Trophoblast cell (in vitro differentiated cells and primary cell): ENCODE measurements at regions not wholly inside any gene's neighbourhood (a gene's known extent, or its start where the extent isn't known, plus 50 kb on each side); places are given as distances from the start of the nearest gene placed in this dataset.

Experiments
- DNase-seq, 2 donors: peaks; one replicate each; pipeline ENCODE4 v3.0.0-alpha.2; 2016
- H2AFZ ChIP-seq: 2 replicates; pipeline ENCODE4 v1.6.1; 2013; ENCODE audit warnings: low read length, moderate library complexity, mild to moderate bottlenecking; ENCODE audit not compliant: insufficient read depth, poor library complexity
- H2AK5ac ChIP-seq: 2 replicates; pipeline ENCODE4 v1.6.1; 2013; ENCODE audit warnings: mild to moderate bottlenecking, low read length
- H2BK120ac ChIP-seq: 2 replicates; pipeline ENCODE4 v1.6.1; 2013; ENCODE audit warnings: low read length, mild to moderate bottlenecking, moderate library complexity; ENCODE audit not compliant: insufficient read depth, poor library complexity
- H2BK12ac ChIP-seq: 2 replicates; pipeline ENCODE4 v1.6.1; 2013; ENCODE audit warnings: mild to moderate bottlenecking, low read length, moderate library complexity
- H2BK5ac ChIP-seq: 2 replicates; pipeline ENCODE4 v1.6.1; 2013; ENCODE audit warnings: low read length, low read depth, moderate library complexity, mild to moderate bottlenecking; ENCODE audit not compliant: poor library complexity
- H3K14ac ChIP-seq: 2 replicates; pipeline ENCODE4 v1.6.1; 2013; ENCODE audit warnings: mild to moderate bottlenecking, low read length
- H3K18ac ChIP-seq: 2 replicates; pipeline ENCODE4 v1.6.1; 2013; ENCODE audit warnings: mild to moderate bottlenecking, low read length
- H3K23ac ChIP-seq: 2 replicates; pipeline ENCODE4 v1.6.1; 2013; ENCODE audit warnings: low read length
- H3K27ac ChIP-seq: 2 replicates; pipeline ENCODE4 v1.5.1; 2013; ENCODE audit warnings: low read depth, mild to moderate bottlenecking, inconsistent platforms, low read length, moderate library complexity
- H3K27me3 ChIP-seq: 2 replicates; pipeline ENCODE4 v1.6.1; 2013; ENCODE audit warnings: inconsistent platforms, mild to moderate bottlenecking, low read length, moderate library complexity; ENCODE audit not compliant: insufficient read depth
- H3K36me3 ChIP-seq, 2 experiments: 1 replicate in 1 of 2; 2 replicates in 1 of 2; pipeline ENCODE4 v1.6.1; 2013; ENCODE audit warnings: low read length in 2 of 2, mild to moderate bottlenecking in 2 of 2, moderate library complexity in 1 of 2; ENCODE audit not compliant: insufficient read depth in 2 of 2, control insufficient read depth in 1 of 2
- H3K4ac ChIP-seq: 2 replicates; pipeline ENCODE4 v1.6.1; 2013; ENCODE audit warnings: low read depth, mild to moderate bottlenecking, low read length, moderate library complexity
- H3K4me1 ChIP-seq, 2 experiments: 1 replicate in 1 of 2; 2 replicates in 1 of 2; pipeline ENCODE4 v1.6.1; 2013; ENCODE audit warnings: low read length in 2 of 2, mild to moderate bottlenecking in 2 of 2, moderate library complexity in 1 of 2; ENCODE audit not compliant: insufficient read depth in 2 of 2, control insufficient read depth in 1 of 2
- H3K4me2 ChIP-seq: 2 replicates; pipeline ENCODE4 v1.6.1; 2013; ENCODE audit warnings: inconsistent platforms, mild to moderate bottlenecking, low read length, moderate library complexity
- H3K4me3 ChIP-seq: 2 replicates; pipeline ENCODE4 v1.5.1; 2013; ENCODE audit warnings: mild to moderate bottlenecking, low read depth, low read length, inconsistent platforms
- H3K79me1 ChIP-seq: one replicate; pipeline ENCODE4 v1.6.1; 2013; ENCODE audit warnings: low read length
- H3K79me2 ChIP-seq: 2 replicates; pipeline ENCODE4 v1.6.1; 2013; ENCODE audit warnings: low read length, mild to moderate bottlenecking; ENCODE audit not compliant: control insufficient read depth, insufficient read depth, poor library complexity
- H3K9ac ChIP-seq: 2 replicates; pipeline ENCODE4 v1.6.1; 2013; ENCODE audit warnings: mild to moderate bottlenecking, low read length
- H3K9me3 ChIP-seq: 2 replicates; pipeline ENCODE4 v1.6.1; 2013; ENCODE audit warnings: low read depth, mild to moderate bottlenecking, control low read depth, inconsistent platforms, low read length; ENCODE audit not compliant: insufficient read depth
- H4K12ac ChIP-seq: 2 replicates; pipeline ENCODE4 v1.6.1; 2013; ENCODE audit warnings: low read depth, mild to moderate bottlenecking, low read length, moderate library complexity
- H4K8ac ChIP-seq: 2 replicates; pipeline ENCODE4 v1.6.1; 2013; ENCODE audit warnings: low read depth, mild to moderate bottlenecking, low read length, moderate library complexity
- H4K91ac ChIP-seq: one replicate; pipeline ENCODE4 v1.6.1; 2013; ENCODE audit warnings: low read depth, mild to moderate bottlenecking, low read length, moderate library complexity
- whole genome bisulfite sequencing: extraction: QIAGEN DNeasy Blood & Tissue Kit; methylation state at CpG from one replicate; pipeline ENCODE4 v1.1.7; 2013; ENCODE audit warnings: missing lambda C conversion rate; ENCODE audit not compliant: insufficient read length, insufficient coverage; ENCODE audit errors: extremely low coverage; 5-methylcytosine and 5-hydroxymethylcytosine counted together

GRCh38 chr2:120949027-120949956 is 213.6 kb downstream of the GLI2 start:
- no peak overlapping the region for H3K4ac ChIP-seq
- H2AFZ ChIP-seq = no peak overlapping the region
- no peak overlapping the region for H3K4me2 ChIP-seq
- H3K36me3 ChIP-seq = no peaks in the 10 kb centered on the region
- DNase-seq = no peak
- H3K4me1 ChIP-seq = no peaks in the 10 kb centered on the region
- no peaks in the 10 kb centered on the region for H3K9me3 ChIP-seq
- H3K4me3 ChIP-seq = no peak overlapping the region
- H4K12ac ChIP-seq = no peak overlapping the region
- H2BK120ac ChIP-seq = no peak overlapping the region
- no CpG with 5 or more reads among the region's 12 CpGs for WGBS
- H4K91ac ChIP-seq = no peak overlapping the region
- H3K79me1 ChIP-seq = no peaks in the 10 kb centered on the region
- H2AK5ac ChIP-seq = no peak overlapping the region
- H3K14ac ChIP-seq = no peak overlapping the region
- no peak overlapping the region for H2BK12ac ChIP-seq
- H2BK5ac ChIP-seq = no peak overlapping the region
- H3K23ac ChIP-seq = no peak overlapping the region
- no peak overlapping the region for H3K18ac ChIP-seq
- H3K27me3 ChIP-seq = no peaks in the 10 kb centered on the region
- no peak overlapping the region for H3K9ac ChIP-seq
- H3K79me2 ChIP-seq = no peaks in the 10 kb centered on the region
- no peak overlapping the region for H4K8ac ChIP-seq
- H3K27ac ChIP-seq = no peak overlapping the region

DNA sequence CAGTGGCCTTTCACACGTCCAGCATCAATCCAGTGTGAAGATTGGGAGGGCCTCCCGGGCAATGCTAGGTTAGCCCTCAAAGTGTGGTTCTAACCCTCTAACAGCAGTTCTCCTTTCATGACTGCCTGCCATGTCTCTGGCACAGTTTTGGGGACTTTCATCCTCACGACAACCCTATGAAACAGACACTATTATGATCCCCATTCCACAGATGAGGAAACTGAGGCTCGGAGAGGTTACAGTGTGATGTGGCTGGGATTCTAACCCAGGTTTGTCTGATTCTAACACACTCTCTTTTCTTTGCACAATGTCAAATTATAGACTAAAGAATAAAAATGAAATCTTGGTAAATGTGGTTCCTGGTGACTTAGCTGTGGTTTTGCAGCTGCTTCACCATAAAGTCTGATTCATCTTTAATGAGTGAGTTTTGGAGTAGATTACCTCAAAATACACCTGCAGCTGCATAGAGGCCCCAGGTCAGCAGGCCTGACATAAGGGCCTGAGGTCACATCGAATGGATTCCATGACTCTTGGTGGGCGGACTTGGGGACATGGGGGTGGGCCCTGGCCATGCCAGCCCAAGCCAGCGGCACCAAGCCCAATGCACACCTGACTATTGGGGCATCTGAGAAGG is 214.4 kb downstream of the GLI2 start:
- Histone ChIP-seq H3K4me3 (no peak overlapping the region), H3K79me2 (no peaks in the 10 kb centered on the region), H3K36me3 (no peaks in the 10 kb centered on the region), H2AK5ac (no peak overlapping the region), H4K12ac (no peak overlapping the region), H2BK120ac (no peak overlapping the region), H4K8ac (no peak overlapping the region), H2BK5ac (no peak overlapping the region), H3K27ac (no peak overlapping the region), H3K4me1 (no peaks in the 10 kb centered on the region), H3K4ac (no peak overlapping the region), H3K23ac (no peak overlapping the region), H3K9me3 (no peaks in the 10 kb centered on the region), H4K91ac (no peak overlapping the region), H3K14ac (no peak overlapping the region), H3K9ac (no peak overlapping the region), H3K27me3 (no peaks in the 10 kb centered on the region), H2AFZ (no peak overlapping the region), H3K4me2 (no peak overlapping the region), H2BK12ac (no peak overlapping the region), H3K18ac (no peak overlapping the region), H3K79me1 (no peaks in the 10 kb centered on the region)
- WGBS = no CpG with 5 or more reads among the region's 7 CpGs
- no peak for DNase-seq

GRCh38 chr2:120951693-120952092 is 216.0 kb downstream of the GLI2 start:
- Histone ChIP-seq H2BK120ac (no peak overlapping the region), H3K14ac (no peak overlapping the region), H3K79me2 (no peaks in the 10 kb centered on the region), H2BK5ac (no peak overlapping the region), H3K36me3 (no peaks in the 10 kb centered on the region), H2AK5ac (no peak overlapping the region), H3K9me3 (no peaks in the 10 kb centered on the region), H3K4ac (no peak overlapping the region), H3K79me1 (no peaks in the 10 kb centered on the region), H4K91ac (no peak overlapping the region), H3K4me2 (no peak overlapping the region), H3K27ac (no peak overlapping the region), H2BK12ac (no peak overlapping the region), H3K9ac (no peak overlapping the region), H3K4me1 (no peaks in the 10 kb centered on the region), H3K18ac (no peak overlapping the region), H4K8ac (no peak overlapping the region), H3K27me3 (no peaks in the 10 kb centered on the region), H4K12ac (no peak overlapping the region), H2AFZ (no peak overlapping the region), H3K4me3 (no peak overlapping the region), H3K23ac (no peak overlapping the region)
- DNase-seq = no peak
- WGBS = no CpG with 5 or more reads among the region's 6 CpGs

DNA sequence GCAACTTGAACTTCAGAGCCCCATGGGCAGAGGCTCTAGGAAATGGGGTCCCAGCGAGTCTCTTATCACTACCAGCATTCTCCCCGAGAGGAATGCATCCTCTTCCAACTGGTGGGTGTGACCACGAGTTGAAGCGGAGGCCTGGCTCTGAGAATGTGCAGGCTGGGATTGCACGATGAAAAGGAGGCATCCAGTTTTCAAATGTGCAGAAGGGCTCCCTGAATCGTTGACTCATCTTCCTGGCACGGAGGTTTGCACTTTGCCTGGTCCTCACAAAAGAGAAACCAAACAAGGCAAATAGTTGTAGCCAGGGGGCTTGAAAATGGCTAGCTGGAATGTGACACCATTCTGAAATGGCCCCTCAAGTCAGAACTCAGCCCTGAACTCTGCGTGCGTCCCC is 216.7 kb downstream of the GLI2 start:
- Histone ChIP-seq H4K91ac (no peak overlapping the region), H3K36me3 (no peaks in the 10 kb centered on the region), H3K9me3 (no peaks in the 10 kb centered on the region), H3K14ac (no peak overlapping the region), H3K18ac (no peak overlapping the region), H3K4ac (no peak overlapping the region), H2BK120ac (no peak overlapping the region), H2BK5ac (no peak overlapping the region), H3K79me2 (no peaks in the 10 kb centered on the region), H3K4me1 (no peaks in the 10 kb centered on the region), H3K23ac (no peak overlapping the region), H3K27ac (no peak overlapping the region), H4K8ac (no peak overlapping the region), H3K4me3 (no peak overlapping the region), H2BK12ac (no peak overlapping the region), H2AK5ac (no peak overlapping the region), H3K9ac (no peak overlapping the region), H3K4me2 (no peak overlapping the region), H3K27me3 (no peaks in the 10 kb centered on the region), H2AFZ (no peak overlapping the region), H4K12ac (no peak overlapping the region), H3K79me1 (no peaks in the 10 kb centered on the region)
- WGBS = no CpG with 5 or more reads among the region's 9 CpGs
- no peak for DNase-seq
